ENCODE measurements at regions not wholly inside any gene's neighbourhood (a gene's known extent, or its start where the extent isn't known, plus 50 kb on each side); places are given as distances from the start of the nearest gene placed in this dataset.

GRCh38 chr18:57941841-57942489 lies 102.1 kb upstream of the NEDD4L start:
- H3K9ac ChIP-seq (ENCODE audit: low read depth, low read length), result no peak overlapping the region
- no peaks in the 10 kb centered on the region for H3K27me3 ChIP-seq (ENCODE audit: control insufficient read depth, insufficient read depth, low read length)
- no peaks in the 10 kb centered on the region for H3K9me3 ChIP-seq (ENCODE audit: control insufficient read depth, insufficient read depth, low read length)
- H4K91ac ChIP-seq (ENCODE audit: insufficient read depth, low read depth, low read length), result no peak overlapping the region
- intact Hi-C loops (cut with micrococcal nuclease), result no loop called here
- H3K4ac ChIP-seq (ENCODE audit: low read depth, low read length), result no peak overlapping the region
- dilution Hi-C loops (cut with HindIII; ENCODE audit: low sequenced_read_pairs, unreplicated experiment), result no loop called here
- no peak overlapping the region for H4K8ac ChIP-seq (ENCODE audit: low read depth in 2 of 2, low read length in 2 of 2)
- DNase-seq (no peak), ATAC-seq (ENCODE audit: low read depth) (no peak)
- H2BK15ac ChIP-seq (ENCODE audit: low read depth, low read length), result no peak overlapping the region
- H3K14ac ChIP-seq (replicated peaks; ENCODE audit: low read depth, low read length), result no peak overlapping the region
- H3K4me1 ChIP-seq (ENCODE audit: control insufficient read depth, insufficient read depth, low read length), result peaks cover 5% of the 10 kb centered on the region
- no peaks in the 10 kb centered on the region; the same call in 1 of the 2 replicates for H3K9me1 ChIP-seq (ENCODE audit: insufficient read depth, low read length)
- TF ChIP-seq MXI1 (IDR thresholded peaks at IDR 0.05; ENCODE audit: borderline replicate concordance, low read depth, low read length) (no peak), RFX5 (IDR thresholded peaks at IDR 0.05; ENCODE audit: low read depth, low read length) (no peak), SMC3 (IDR thresholded peaks at IDR 0.05; ENCODE audit: low read depth, low read length) (no peak), MAZ (IDR thresholded peaks at IDR 0.05; ENCODE audit: borderline replicate concordance, low read depth, low read length) (no peak)
- H2BK5ac ChIP-seq (ENCODE audit: low read depth, low read length, poor library complexity, severe bottlenecking), result no peak overlapping the region
- H3K27ac ChIP-seq (ENCODE audit: insufficient read depth, low read length), result no peak overlapping the region
- no peak overlapping the region for H4K5ac ChIP-seq (ENCODE audit: low read depth, low read length)
- no peak overlapping the region for H3K4me2 ChIP-seq (ENCODE audit: low read depth, low read length)
- no peak overlapping the region for H2BK120ac ChIP-seq (ENCODE audit: low read depth, low read length)
- no peak overlapping the region for H3K18ac ChIP-seq (ENCODE audit: low read depth, low read length)
- CTCF ChIA-PET, result no interaction called here
- in situ Hi-C loops (cut with MboI; ENCODE audit: low sequenced_read_pairs), result no loop called here
- no peaks in the 10 kb centered on the region for H3K36me3 ChIP-seq (ENCODE audit: control insufficient read depth, insufficient read depth, low read length)
- WGBS, 2 experiments (ENCODE audit: extremely low coverage in 2 of 2, insufficient read length in 1 of 2), result 60% methylated on average over 1 of the region's 9 CpGs; no CpG with 5 or more reads in 1 of the 2 experiments
- no peak overlapping the region for H3K4me3 ChIP-seq (ENCODE audit: insufficient read depth, low read depth, low read length)
- 0 out of 2 replicates have a peak overlapping the region, but pooled peaks have one; percentile 2 for H2AK5ac ChIP-seq (ENCODE audit: low read depth, low read length)
- no peak overlapping the region for H3K23ac ChIP-seq (ENCODE audit: low read depth, low read length)
- no peaks in the 10 kb centered on the region for H3K79me1 ChIP-seq (ENCODE audit: low read depth in 1 of 2, low read length in 2 of 2)
- POLR2A ChIA-PET (ENCODE audit: unreplicated experiment), result no interaction called here
- H2AFZ ChIP-seq (replicated peaks; ENCODE audit: low read length, poor library complexity), result peak overlapping the region; percentile 4
- BruUV-seq (replicated peaks), result no TSS peak
- H4K20me1 ChIP-seq (ENCODE audit: insufficient read depth, low read length), result no peaks in the 10 kb centered on the region
- H3K56ac ChIP-seq (ENCODE audit: extremely low read depth, insufficient read depth, low read length), result no peak overlapping the region
- no peak overlapping the region for H2AK9ac ChIP-seq (replicated peaks; ENCODE audit: low read depth, low read length, poor library complexity)
- no peak overlapping the region for H2BK20ac ChIP-seq (ENCODE audit: low read depth, low read length)

Measured in IMR-90 (cell line).